ENCODE measurements at regions not wholly inside any gene's neighbourhood (a gene's known extent, or its start where the extent isn't known, plus 50 kb on each side); places are given as distances from the start of the nearest gene placed in this dataset.

GRCh38 chr9:12363439-12363838, 329.7 kb upstream of the TYRP1 start:
- CTCF ChIA-PET, result no interaction called here
- no peak overlapping the region for H3K4me3 ChIP-seq (ENCODE audit: low read depth, low read length)
- POLR2A ChIA-PET, result no interaction called here
- no peak for TF ChIP-seq CTCF (IDR thresholded peaks at IDR 0.05; ENCODE audit: insufficient read depth, low read length, missing control alignments)
- DNase-seq (ENCODE audit: low read depth, low spot score), result no peak

GRCh38 chr9:12368569-12368968, 324.6 kb upstream of the TYRP1 start:
- DNase-seq (ENCODE audit: low read depth, low spot score), result no peak
- H3K4me3 ChIP-seq (ENCODE audit: low read depth, low read length), result no peak overlapping the region
- no peak for TF ChIP-seq CTCF (IDR thresholded peaks at IDR 0.05; ENCODE audit: insufficient read depth, low read length, missing control alignments)
- CTCF ChIA-PET, result no interaction called here
- POLR2A ChIA-PET, result no interaction called here

GRCh38 chr9:12391839-12392509, 301.2 kb upstream of the TYRP1 start:
- H3K4me3 ChIP-seq (ENCODE audit: low read depth, low read length), result no peak overlapping the region
- POLR2A ChIA-PET, result no interaction called here

GRCh38 chr9:12394105-12394504, 299.1 kb upstream of the TYRP1 start:
- TF ChIP-seq CTCF (IDR thresholded peaks at IDR 0.05; ENCODE audit: insufficient read depth, low read length, missing control alignments), result no peak
- POLR2A ChIA-PET, result no interaction called here
- no peak overlapping the region for H3K4me3 ChIP-seq (ENCODE audit: low read depth, low read length)
- CTCF ChIA-PET, result no interaction called here
- no peak for DNase-seq (ENCODE audit: low read depth, low spot score)

More at GRCh38 chr9:12391839-12392509, 301.2 kb upstream of the TYRP1 start:
- no peak for DNase-seq (ENCODE audit: low read depth, low spot score)
- no peak for TF ChIP-seq CTCF (IDR thresholded peaks at IDR 0.05; ENCODE audit: insufficient read depth, low read length, missing control alignments)
- CTCF ChIA-PET, result no interaction called here

GRCh38 chr9:12403721-12404120, 289.5 kb upstream of the TYRP1 start:
- DNase-seq (ENCODE audit: low read depth, low spot score), result no peak
- ChIA-PET CTCF (no interaction called here), POLR2A (no interaction called here)
- no peak overlapping the region for H3K4me3 ChIP-seq (ENCODE audit: low read depth, low read length)
- no peak for TF ChIP-seq CTCF (IDR thresholded peaks at IDR 0.05; ENCODE audit: insufficient read depth, low read length, missing control alignments)

- ChIA-PET POLR2A (no interaction called here), CTCF (no interaction called here)
- no peak overlapping the region for H3K4me3 ChIP-seq (ENCODE audit: low read depth, low read length)
- DNase-seq (ENCODE audit: low read depth, low spot score), result no peak
- no peak for TF ChIP-seq CTCF (IDR thresholded peaks at IDR 0.05; ENCODE audit: insufficient read depth, low read length, missing control alignments)
Observed at GRCh38 chr9:12413986-12414385, 279.2 kb upstream of the TYRP1 start.

All from AG04449 (cell line).